Panc1 (cell line): ENCODE measurements at regions not wholly inside any gene's neighbourhood (a gene's known extent, or its start where the extent isn't known, plus 50 kb on each side); places are given as distances from the start of the nearest gene placed in this dataset.

Source experiments
- TF ChIP-seq, protein P1 (sequence below): fragments of 450-650 bp; IDR thresholded peaks from 2 replicates; pipeline ENCODE4 v1.5.1; 2017; ENCODE audit warnings: mild to moderate bottlenecking
- TF ChIP-seq, protein P2 (sequence below), 2 experiments: IDR thresholded peaks; 2 replicates each; pipeline ENCODE4 v1.6.1; 2011 to 2012; ENCODE audit warnings: low read depth in 2 of 2, control low read depth in 1 of 2, low read length in 1 of 2, mild to moderate bottlenecking in 1 of 2, moderate library complexity in 1 of 2; ENCODE audit not compliant: insufficient read depth in 1 of 2

DNA sequence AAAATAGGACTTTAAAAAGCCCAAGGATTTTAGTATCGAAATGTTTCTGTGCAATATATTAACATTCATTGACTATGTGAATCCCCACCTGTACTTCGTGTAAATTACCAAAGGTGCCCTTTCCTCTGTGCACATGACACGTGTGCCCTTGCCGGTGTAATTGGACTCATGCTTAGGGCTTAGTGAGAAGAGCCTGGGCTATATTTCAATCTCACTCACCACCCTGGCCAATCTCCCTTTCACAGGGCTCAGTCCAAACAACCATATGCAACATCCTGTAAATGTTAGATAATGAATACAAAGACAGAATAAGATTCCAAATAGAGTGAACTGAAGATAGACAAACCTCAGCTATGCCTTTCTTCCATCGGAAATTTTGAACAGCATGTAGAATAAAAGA is 564.3 kb downstream of the USP25 start:
- TF ChIP-seq, protein P1, sequence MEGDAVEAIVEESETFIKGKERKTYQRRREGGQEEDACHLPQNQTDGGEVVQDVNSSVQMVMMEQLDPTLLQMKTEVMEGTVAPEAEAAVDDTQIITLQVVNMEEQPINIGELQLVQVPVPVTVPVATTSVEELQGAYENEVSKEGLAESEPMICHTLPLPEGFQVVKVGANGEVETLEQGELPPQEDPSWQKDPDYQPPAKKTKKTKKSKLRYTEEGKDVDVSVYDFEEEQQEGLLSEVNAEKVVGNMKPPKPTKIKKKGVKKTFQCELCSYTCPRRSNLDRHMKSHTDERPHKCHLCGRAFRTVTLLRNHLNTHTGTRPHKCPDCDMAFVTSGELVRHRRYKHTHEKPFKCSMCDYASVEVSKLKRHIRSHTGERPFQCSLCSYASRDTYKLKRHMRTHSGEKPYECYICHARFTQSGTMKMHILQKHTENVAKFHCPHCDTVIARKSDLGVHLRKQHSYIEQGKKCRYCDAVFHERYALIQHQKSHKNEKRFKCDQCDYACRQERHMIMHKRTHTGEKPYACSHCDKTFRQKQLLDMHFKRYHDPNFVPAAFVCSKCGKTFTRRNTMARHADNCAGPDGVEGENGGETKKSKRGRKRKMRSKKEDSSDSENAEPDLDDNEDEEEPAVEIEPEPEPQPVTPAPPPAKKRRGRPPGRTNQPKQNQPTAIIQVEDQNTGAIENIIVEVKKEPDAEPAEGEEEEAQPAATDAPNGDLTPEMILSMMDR: no peak
- TF ChIP-seq, protein P2, sequence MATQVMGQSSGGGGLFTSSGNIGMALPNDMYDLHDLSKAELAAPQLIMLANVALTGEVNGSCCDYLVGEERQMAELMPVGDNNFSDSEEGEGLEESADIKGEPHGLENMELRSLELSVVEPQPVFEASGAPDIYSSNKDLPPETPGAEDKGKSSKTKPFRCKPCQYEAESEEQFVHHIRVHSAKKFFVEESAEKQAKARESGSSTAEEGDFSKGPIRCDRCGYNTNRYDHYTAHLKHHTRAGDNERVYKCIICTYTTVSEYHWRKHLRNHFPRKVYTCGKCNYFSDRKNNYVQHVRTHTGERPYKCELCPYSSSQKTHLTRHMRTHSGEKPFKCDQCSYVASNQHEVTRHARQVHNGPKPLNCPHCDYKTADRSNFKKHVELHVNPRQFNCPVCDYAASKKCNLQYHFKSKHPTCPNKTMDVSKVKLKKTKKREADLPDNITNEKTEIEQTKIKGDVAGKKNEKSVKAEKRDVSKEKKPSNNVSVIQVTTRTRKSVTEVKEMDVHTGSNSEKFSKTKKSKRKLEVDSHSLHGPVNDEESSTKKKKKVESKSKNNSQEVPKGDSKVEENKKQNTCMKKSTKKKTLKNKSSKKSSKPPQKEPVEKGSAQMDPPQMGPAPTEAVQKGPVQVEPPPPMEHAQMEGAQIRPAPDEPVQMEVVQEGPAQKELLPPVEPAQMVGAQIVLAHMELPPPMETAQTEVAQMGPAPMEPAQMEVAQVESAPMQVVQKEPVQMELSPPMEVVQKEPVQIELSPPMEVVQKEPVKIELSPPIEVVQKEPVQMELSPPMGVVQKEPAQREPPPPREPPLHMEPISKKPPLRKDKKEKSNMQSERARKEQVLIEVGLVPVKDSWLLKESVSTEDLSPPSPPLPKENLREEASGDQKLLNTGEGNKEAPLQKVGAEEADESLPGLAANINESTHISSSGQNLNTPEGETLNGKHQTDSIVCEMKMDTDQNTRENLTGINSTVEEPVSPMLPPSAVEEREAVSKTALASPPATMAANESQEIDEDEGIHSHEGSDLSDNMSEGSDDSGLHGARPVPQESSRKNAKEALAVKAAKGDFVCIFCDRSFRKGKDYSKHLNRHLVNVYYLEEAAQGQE (IDR thresholded peaks at IDR 0.05; ENCODE audit: insufficient read depth in 1 of 2, low read depth in 2 of 2, low read length in 1 of 2): no peak
